ENCODE measurements at regions not wholly inside any gene's neighbourhood (a gene's known extent, or its start where the extent isn't known, plus 50 kb on each side); places are given as distances from the start of the nearest gene placed in this dataset.

DNA sequence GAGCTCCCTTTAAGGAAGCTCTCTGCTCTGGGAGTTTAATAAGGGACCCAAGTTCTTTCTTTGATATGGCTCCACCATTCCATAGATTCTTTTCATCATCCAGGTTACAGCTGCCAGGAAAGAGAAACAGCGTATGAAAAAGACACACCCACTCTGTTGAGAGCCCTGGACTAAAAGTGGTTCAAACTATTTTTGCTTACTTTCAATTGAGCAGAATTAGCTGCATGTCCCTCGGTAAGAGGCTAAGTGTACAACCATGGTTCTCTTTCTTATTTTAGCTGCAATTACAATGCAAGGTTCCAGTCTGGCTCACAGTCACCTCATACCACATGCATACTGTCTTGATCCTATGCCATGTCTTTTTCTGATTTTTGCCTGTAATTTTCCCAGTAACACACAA is 1288.3 kb downstream of the NSUN3 start:
- in situ Hi-C loops (cut with MboI; ENCODE audit: low sequenced_read_pairs, unreplicated experiment): no loop called here
- no peak for DNase-seq (ENCODE audit: low spot score)
- TF ChIP-seq, protein P1, sequence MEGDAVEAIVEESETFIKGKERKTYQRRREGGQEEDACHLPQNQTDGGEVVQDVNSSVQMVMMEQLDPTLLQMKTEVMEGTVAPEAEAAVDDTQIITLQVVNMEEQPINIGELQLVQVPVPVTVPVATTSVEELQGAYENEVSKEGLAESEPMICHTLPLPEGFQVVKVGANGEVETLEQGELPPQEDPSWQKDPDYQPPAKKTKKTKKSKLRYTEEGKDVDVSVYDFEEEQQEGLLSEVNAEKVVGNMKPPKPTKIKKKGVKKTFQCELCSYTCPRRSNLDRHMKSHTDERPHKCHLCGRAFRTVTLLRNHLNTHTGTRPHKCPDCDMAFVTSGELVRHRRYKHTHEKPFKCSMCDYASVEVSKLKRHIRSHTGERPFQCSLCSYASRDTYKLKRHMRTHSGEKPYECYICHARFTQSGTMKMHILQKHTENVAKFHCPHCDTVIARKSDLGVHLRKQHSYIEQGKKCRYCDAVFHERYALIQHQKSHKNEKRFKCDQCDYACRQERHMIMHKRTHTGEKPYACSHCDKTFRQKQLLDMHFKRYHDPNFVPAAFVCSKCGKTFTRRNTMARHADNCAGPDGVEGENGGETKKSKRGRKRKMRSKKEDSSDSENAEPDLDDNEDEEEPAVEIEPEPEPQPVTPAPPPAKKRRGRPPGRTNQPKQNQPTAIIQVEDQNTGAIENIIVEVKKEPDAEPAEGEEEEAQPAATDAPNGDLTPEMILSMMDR (IDR thresholded peaks at IDR 0.05; ENCODE audit: borderline replicate concordance, control extremely low read depth, extremely low read depth, insufficient read depth, missing control alignments): no peak

DNA sequence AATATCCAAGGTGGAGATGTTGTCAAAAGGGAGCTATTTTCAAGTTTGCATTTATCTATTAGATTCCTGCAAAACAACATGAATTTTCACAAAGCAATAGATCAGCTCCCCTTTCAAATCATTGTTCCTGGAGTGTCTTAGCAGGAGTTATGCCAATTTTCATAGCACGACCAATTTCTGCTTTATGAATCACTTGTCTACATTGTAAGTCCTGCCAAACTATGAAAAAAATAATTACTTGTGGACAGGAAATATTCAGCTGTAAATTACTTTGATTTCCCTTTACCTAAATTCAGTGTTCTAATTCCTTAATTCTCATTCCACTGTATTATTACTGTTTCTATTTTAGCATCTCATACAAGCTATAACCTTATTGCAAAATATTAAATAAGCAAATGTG is 1289.6 kb downstream of the NSUN3 start:
- DNase-seq (ENCODE audit: low spot score): no peak
- TF ChIP-seq, protein P1 (IDR thresholded peaks at IDR 0.05; ENCODE audit: borderline replicate concordance, control extremely low read depth, extremely low read depth, insufficient read depth, missing control alignments): no peak
- in situ Hi-C loops (cut with MboI; ENCODE audit: low sequenced_read_pairs, unreplicated experiment): no loop called here

DNA sequence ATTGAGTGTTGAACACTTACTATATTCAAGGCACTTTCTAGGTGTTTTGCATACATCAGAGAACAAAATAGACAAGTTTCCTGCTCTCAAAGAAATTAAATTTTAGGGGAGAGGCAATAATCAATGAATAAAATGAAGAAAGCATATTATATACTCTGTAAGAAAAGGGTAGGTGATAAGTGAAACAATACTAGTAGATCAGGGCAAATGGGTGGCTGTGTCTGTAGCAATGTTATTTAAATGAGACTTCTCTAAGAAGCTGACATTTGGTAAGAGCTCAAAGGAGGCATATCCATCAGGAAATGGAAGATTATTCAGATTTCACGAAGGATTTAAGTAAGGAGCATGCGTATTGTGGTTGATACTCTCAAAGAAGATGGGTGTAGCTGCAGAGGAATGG is 1291.6 kb downstream of the NSUN3 start:
- in situ Hi-C loops (cut with MboI; ENCODE audit: low sequenced_read_pairs, unreplicated experiment): no loop called here
- TF ChIP-seq, protein P1 (IDR thresholded peaks at IDR 0.05; ENCODE audit: borderline replicate concordance, control extremely low read depth, extremely low read depth, insufficient read depth, missing control alignments): no peak
- DNase-seq (ENCODE audit: low spot score): no peak

DNA sequence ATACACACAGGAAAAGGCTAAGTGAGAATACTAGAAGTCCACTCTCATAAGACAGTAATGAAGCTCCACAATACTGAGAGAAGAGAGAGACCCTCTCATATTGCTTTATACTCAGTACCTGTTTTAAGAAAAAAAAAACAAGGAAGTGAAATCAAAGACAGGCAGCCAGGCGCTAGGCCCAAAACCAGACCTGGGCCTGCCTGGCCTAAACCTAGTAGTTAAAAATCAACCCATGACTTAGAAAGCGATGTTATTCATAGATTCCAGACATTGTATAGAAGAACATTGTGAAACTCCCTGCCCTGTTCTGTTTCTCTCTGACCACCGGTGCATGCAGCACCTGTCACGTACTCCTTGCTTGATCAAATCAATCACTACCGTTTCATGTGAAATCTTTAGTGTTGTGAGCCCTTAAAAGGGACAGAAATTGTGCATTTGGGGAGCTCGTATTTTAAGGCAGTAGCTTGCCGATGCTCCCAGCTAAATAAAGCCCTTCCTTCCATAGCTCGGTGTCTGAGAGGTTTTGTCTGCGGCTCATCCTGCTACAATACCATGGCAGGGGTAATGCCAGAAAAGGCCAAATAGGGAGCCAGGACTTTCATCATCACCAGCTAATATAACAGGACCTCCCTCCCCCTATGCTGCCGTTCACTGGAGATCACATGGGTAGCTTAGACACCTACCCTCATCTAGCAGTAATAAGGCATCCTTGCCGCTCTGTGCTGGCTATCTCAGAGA is 1294.1 kb downstream of the NSUN3 start:
- in situ Hi-C loops (cut with MboI; ENCODE audit: low sequenced_read_pairs, unreplicated experiment): no loop called here
- DNase-seq (ENCODE audit: low spot score): no peak
- TF ChIP-seq, protein P1 (IDR thresholded peaks at IDR 0.05; ENCODE audit: borderline replicate concordance, control extremely low read depth, extremely low read depth, insufficient read depth, missing control alignments): no peak

DNA sequence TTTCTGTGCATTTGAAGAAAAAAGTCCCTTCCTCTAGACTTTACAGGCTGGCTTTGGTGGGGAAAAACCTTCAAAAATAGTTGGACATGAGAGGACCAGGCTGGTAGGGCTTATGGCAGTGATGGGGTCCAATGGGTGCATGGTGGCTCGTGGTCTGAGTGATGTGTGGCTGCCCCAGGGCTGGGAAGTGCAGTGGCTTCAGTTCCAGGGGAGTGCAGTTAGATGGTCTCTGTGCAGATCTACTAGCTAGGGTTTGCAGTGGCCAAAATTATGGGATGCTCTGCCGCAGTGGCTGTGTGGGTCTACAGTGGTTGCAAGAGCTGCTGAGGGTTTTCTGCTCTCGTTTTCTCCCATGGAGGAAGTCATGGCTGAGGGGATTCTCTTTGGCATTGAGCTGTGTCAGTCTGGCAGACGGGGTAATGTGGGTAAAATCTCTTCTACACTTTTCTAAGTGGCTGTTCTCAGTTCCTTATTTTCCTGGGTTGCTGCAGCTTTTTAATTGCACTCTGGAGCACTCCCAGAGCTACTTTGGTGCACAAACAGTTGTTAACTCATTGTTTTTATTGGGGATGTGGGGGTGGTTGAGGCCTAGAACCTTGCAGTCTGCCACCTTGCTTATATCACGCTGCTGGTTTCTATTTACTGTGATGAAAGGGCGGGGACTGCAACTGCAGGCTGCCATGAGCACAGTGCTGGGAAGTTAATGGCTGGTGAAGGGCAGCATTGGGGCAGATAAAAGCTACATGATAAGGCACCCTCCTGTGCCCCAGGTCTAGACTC is 1324.6 kb downstream of the NSUN3 start:
- TF ChIP-seq, protein P1 (IDR thresholded peaks at IDR 0.05; ENCODE audit: borderline replicate concordance, control extremely low read depth, extremely low read depth, insufficient read depth, missing control alignments): no peak
- no peak for DNase-seq (ENCODE audit: low spot score)
- in situ Hi-C loops (cut with MboI; ENCODE audit: low sequenced_read_pairs, unreplicated experiment): no loop called here

DNA sequence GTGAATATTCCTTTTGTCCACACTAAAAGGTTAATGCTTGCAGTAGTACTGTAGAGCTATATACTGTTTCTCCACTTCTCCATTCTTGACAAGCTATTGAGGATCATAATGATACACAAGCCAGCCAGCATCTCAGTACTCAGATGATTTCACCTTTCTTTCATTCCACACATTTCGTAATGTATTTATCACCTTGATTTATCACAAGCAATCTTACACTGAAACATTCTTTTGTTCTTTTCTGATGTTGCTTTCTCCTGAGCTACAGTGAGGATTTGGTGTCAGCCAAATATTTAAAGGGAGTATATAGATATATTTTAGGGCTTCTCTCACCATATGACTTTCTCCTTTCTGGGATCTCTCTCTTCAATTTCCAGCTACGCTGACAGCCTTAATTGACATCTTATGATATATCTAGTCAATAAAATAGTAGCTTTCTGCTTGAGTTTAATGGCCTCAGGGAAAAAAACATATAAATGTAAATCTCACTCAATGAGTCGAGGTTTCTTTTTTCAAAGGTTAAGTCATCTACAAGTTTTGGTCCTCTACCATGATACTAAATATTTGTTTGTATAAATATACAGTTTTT is 1327.0 kb downstream of the NSUN3 start:
- no peak for DNase-seq (ENCODE audit: low spot score)
- in situ Hi-C loops (cut with MboI; ENCODE audit: low sequenced_read_pairs, unreplicated experiment): no loop called here
- TF ChIP-seq, protein P1 (IDR thresholded peaks at IDR 0.05; ENCODE audit: borderline replicate concordance, control extremely low read depth, extremely low read depth, insufficient read depth, missing control alignments): no peak
